Liver (tissue), 8 donors: ENCODE measurements at regions not wholly inside any gene's neighbourhood (a gene's known extent, or its start where the extent isn't known, plus 50 kb on each side); places are given as distances from the start of the nearest gene placed in this dataset.

Experiments used
- DNase-seq: peaks from one replicate; pipeline ENCODE4 v3.0.0-alpha.2; 2017; ENCODE audit warnings: low spot score
- H3K27ac ChIP-seq, 2 donors: one replicate each; pipeline ENCODE4 v1.7.0; 2013; ENCODE audit warnings: inconsistent platforms in 2 of 2, low read length in 2 of 2, control low read depth in 1 of 2, low read depth in 1 of 2, mild to moderate bottlenecking in 1 of 2
- H3K27me3 ChIP-seq, 4 donors: one replicate each; pipeline versions ENCODE4 v1.6.1 to v1.7.0; 2013; ENCODE audit warnings: low read length in 3 of 4, inconsistent platforms in 1 of 4, mild to moderate bottlenecking in 1 of 4, moderate library complexity in 1 of 4; ENCODE audit not compliant: control insufficient read depth in 4 of 4, insufficient read depth in 4 of 4
- H3K36me3 ChIP-seq, 4 donors: one replicate each; pipeline versions ENCODE4 v1.6.1 to v1.7.0; 2013; ENCODE audit warnings: low read length in 3 of 4, mild to moderate bottlenecking in 3 of 4, low read depth in 1 of 4, moderate library complexity in 1 of 4; ENCODE audit not compliant: control insufficient read depth in 4 of 4, insufficient read depth in 3 of 4
- H3K4me1 ChIP-seq, 4 donors: one replicate each; pipeline versions ENCODE4 v1.6.1 to v1.7.0; 2013; ENCODE audit warnings: low read length in 3 of 4, mild to moderate bottlenecking in 3 of 4, moderate library complexity in 1 of 4; ENCODE audit not compliant: control insufficient read depth in 4 of 4, insufficient read depth in 4 of 4
- H3K4me3 ChIP-seq, 3 donors: one replicate each; pipeline versions ENCODE4 v1.6.1 to v1.7.0; 2013; ENCODE audit warnings: low read length in 3 of 3, control low read depth in 1 of 3, low read depth in 1 of 3, mild to moderate bottlenecking in 1 of 3
- H3K9ac ChIP-seq, 2 donors: one replicate each; pipeline ENCODE4 v1.7.0; 2013; ENCODE audit warnings: low read length in 2 of 2, mild to moderate bottlenecking in 2 of 2, moderate library complexity in 2 of 2, control low read depth in 1 of 2, low read depth in 1 of 2
- H3K9me3 ChIP-seq, 4 donors: one replicate each; pipeline versions ENCODE4 v1.6.1 to v1.7.0; 2013; ENCODE audit warnings: low read length in 3 of 4; ENCODE audit not compliant: control insufficient read depth in 4 of 4
- ATF3 ChIP-seq: IDR thresholded peaks from 2 replicates; pipeline ENCODE4 v1.6.1; 2016; ENCODE audit warnings: antibody characterized with exemption
- CTCF ChIP-seq: fragments of 150-350 bp; IDR thresholded peaks from 2 replicates; pipeline ENCODE4 v1.5.1; 2017; ENCODE audit warnings: improper control_type of control experiment, low read depth, low read length; ENCODE audit not compliant: missing input control
- EGR1 ChIP-seq, 2 donors: IDR thresholded peaks; 2 replicates each; pipeline ENCODE4 v1.6.1; 2016 to 2018; ENCODE audit warnings: antibody characterized with exemption in 2 of 2, low read depth in 2 of 2
- FOXA1 ChIP-seq: IDR thresholded peaks from 2 replicates; pipeline ENCODE4 v1.6.1; 2016; ENCODE audit warnings: antibody characterized with exemption
- FOXA2 ChIP-seq: IDR thresholded peaks from 2 replicates; pipeline ENCODE4 v1.6.1; 2016; ENCODE audit warnings: antibody characterized with exemption
- GABPA ChIP-seq, 2 donors: IDR thresholded peaks in 1 of 2; conservative IDR thresholded peaks in 1 of 2; 2 replicates each; pipeline ENCODE4 v1.6.1; 2016; ENCODE audit warnings: antibody characterized with exemption in 2 of 2, mild to moderate bottlenecking in 1 of 2, moderate library complexity in 1 of 2
- HNF4A ChIP-seq, 2 donors: conservative IDR thresholded peaks; 2 replicates each; pipeline ENCODE4 v1.6.1; 2016; ENCODE audit warnings: antibody characterized with exemption in 2 of 2, mild to moderate bottlenecking in 2 of 2
- HNF4G ChIP-seq: IDR thresholded peaks from 2 replicates; pipeline ENCODE4 v1.6.1; 2016; ENCODE audit warnings: antibody characterized with exemption
- JUND ChIP-seq, 2 donors: IDR thresholded peaks; 2 replicates each; pipeline ENCODE4 v1.6.1; 2016; ENCODE audit warnings: antibody characterized with exemption in 2 of 2
- MAX ChIP-seq: IDR thresholded peaks from 2 replicates; pipeline ENCODE4 v1.6.1; 2016; ENCODE audit warnings: antibody characterized with exemption
- NR2F2 ChIP-seq: IDR thresholded peaks from 2 replicates; pipeline ENCODE4 v1.6.1; 2016; ENCODE audit warnings: antibody characterized with exemption
- RAD21 ChIP-seq, 2 donors: IDR thresholded peaks; 2 replicates each; pipeline ENCODE4 v1.6.1; 2016; ENCODE audit warnings: antibody characterized with exemption in 2 of 2, mild to moderate bottlenecking in 2 of 2
- REST ChIP-seq: IDR thresholded peaks from 2 replicates; pipeline ENCODE4 v1.6.1; 2016; ENCODE audit warnings: antibody characterized with exemption, mild to moderate bottlenecking
- RXRA ChIP-seq, 2 donors: IDR thresholded peaks; 2 replicates each; pipeline ENCODE4 v1.6.1; 2017 to 2018; ENCODE audit warnings: antibody characterized with exemption in 2 of 2, mild to moderate bottlenecking in 1 of 2
- TAF1 ChIP-seq: conservative IDR thresholded peaks from 2 replicates; pipeline ENCODE4 v1.6.1; 2016; ENCODE audit warnings: antibody characterized with exemption, mild to moderate bottlenecking
- YY1 ChIP-seq: IDR thresholded peaks from 2 replicates; pipeline ENCODE4 v1.6.1; 2016; ENCODE audit warnings: antibody characterized with exemption, mild to moderate bottlenecking
- ZBTB33 ChIP-seq: IDR thresholded peaks from 2 replicates; pipeline ENCODE4 v1.6.1; 2016; ENCODE audit warnings: antibody characterized with exemption
- whole genome bisulfite sequencing: extraction: QIAGEN DNeasy Blood & Tissue Kit; methylation state at CpG from one replicate; pipeline ENCODE4 v1.1.7; 2013; 5-methylcytosine and 5-hydroxymethylcytosine counted together
- donor health status: healthy.
- donor health status: healthy.
- donor health status: healthy.
- donor health status: healthy.
- donor health status: healthy.

- H3K4me1 ChIP-seq = no peaks in the 10 kb centered on the region
- 63% methylated on average over 1 of the region's 1 CpG for WGBS
- no peak for DNase-seq
- H3K4me3 ChIP-seq = no peak overlapping the region
- H3K27ac ChIP-seq = no peak overlapping the region
- H3K36me3 ChIP-seq = no peaks in the 10 kb centered on the region
- no peaks in the 10 kb centered on the region for H3K9me3 ChIP-seq
- H3K9ac ChIP-seq = no peak overlapping the region
- H3K27me3 ChIP-seq = peaks cover 0 to 4% (median 0%) of the 10 kb centered on the region in 4 donors
- TF ChIP-seq CTCF (no peak), HNF4A (conservative IDR thresholded peaks at IDR 0.05) (no peak), HNF4G (no peak), ATF3 (no peak), MAX (no peak), EGR1 (IDR thresholded peaks at IDR 0.05; ENCODE audit: low read depth in 2 of 2) (no peak), FOXA1 (no peak), FOXA2 (no peak), NR2F2 (no peak), REST (no peak), GABPA (IDR thresholded peaks at IDR 0.05 in 1 of 2, conservative IDR thresholded peaks at IDR 0.05 in 1 of 2) (no peak), ZBTB33 (no peak), YY1 (no peak), TAF1 (no peak), RXRA (IDR thresholded peaks at IDR 0.05) (no peak), JUND (IDR thresholded peaks at IDR 0.05) (no peak), RAD21 (IDR thresholded peaks at IDR 0.05) (no peak)
Measured at GRCh38 chrX:80267790-80268189, 152.5 kb upstream of the TENT5D start.

GRCh38 chrX:80282535-80282934 is 137.7 kb upstream of the TENT5D start:
- H3K36me3 ChIP-seq = no peaks in the 10 kb centered on the region
- no peaks in the 10 kb centered on the region for H3K4me1 ChIP-seq
- H3K27ac ChIP-seq = no peak overlapping the region
- TF ChIP-seq GABPA (IDR thresholded peaks at IDR 0.05 in 1 of 2, conservative IDR thresholded peaks at IDR 0.05 in 1 of 2) (no peak), NR2F2 (no peak), RAD21 (IDR thresholded peaks at IDR 0.05) (no peak), TAF1 (no peak), FOXA1 (no peak), HNF4G (no peak), YY1 (no peak), EGR1 (IDR thresholded peaks at IDR 0.05; ENCODE audit: low read depth in 2 of 2) (no peak), HNF4A (conservative IDR thresholded peaks at IDR 0.05) (no peak)
- no peak overlapping the region for H3K4me3 ChIP-seq
- WGBS = 60% methylated on average over 2 of the region's 2 CpGs
- DNase-seq = no peak
- H3K9ac ChIP-seq = no peak overlapping the region
- peaks cover 0 to 3% (median 0%) of the 10 kb centered on the region in 4 donors for H3K27me3 ChIP-seq
- no peaks in the 10 kb centered on the region for H3K9me3 ChIP-seq
